ENCODE measurements at regions not wholly inside any gene's neighbourhood (a gene's known extent, or its start where the extent isn't known, plus 50 kb on each side); places are given as distances from the start of the nearest gene placed in this dataset.

DNA sequence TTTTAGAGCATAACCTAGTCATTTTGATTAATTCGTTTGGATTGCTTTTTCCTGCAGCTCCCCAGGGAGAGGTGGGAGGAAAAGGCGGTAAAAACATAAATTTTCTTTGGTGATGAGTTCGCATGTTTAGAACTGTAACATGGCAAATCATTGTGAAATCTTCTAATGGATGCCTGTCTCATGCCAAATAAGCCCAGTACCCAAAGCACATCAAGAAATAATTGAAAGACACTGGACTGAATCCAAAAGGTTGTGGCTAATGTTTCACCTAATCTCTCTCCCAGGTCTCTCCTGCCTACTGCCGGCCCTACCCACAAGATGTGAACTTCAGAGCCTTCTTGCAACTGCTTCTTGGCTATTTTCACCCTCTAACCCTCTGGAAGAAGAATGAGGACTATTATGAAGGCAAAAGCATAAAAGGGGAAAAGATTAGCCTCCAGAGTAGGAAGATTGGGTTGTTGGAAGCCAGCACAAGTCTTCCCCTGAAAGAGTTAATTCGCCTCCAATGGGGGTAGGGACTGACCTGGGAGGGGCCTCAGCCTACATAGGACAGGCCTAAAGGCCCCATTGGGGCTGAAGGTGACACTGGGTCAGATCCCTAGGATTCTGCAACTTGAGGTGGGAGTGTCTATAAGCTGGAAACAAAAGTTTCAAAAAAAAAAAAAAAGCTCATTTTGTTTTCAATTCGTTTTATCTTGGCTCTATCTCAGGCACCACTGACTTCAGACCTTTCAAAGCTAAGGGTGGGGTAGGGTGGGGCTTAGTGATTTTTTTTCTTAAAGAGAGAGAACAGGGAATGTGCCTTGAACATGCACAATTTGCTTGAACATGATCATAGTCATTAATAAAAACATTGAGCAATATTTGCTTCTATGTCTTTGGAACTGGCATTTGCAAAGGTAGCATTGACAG is 278.6 kb upstream of the KLF3 start:
- TF ChIP-seq POLR2A (IDR thresholded peaks at IDR 0.05) (no peak), CTCF (IDR thresholded peaks at IDR 0.05) (no peak), POLR2AphosphoS5 (IDR thresholded peaks at IDR 0.05) (no peak)

Data from breast epithelium (tissue), 3 donors.